HCT116 (cell line): ENCODE measurements at regions not wholly inside any gene's neighbourhood (a gene's known extent, or its start where the extent isn't known, plus 50 kb on each side); places are given as distances from the start of the nearest gene placed in this dataset.

ENCODE experiments used
- ATAC-seq: fragments of 200-7000 bp; cut with Tn5 transposase; 2 replicates; pipeline ENCODE4 v1.9.1; 2020; ENCODE audit warnings: mild to moderate bottlenecking, moderate library complexity
- BruUV-seq: library from RNA; stranded (reverse); fragments of 400-500 nt; replicated peaks from 2 replicates; lab custom pipeline; 2021; lab: Mats Ljungman, UMichigan
- CTCF ChIA-PET: fragments of 300-600 bp; sonication (Branson Sonifier 250); formaldehyde crosslinking; loops from one replicate; lab custom pipeline; 2021; ENCODE audit warnings: antibody characterized with exemption; lab: Charles Lee
- POLR2A ChIA-PET: fragments of 300-600, 350-600 bp; sonication (Branson Sonifier 250); formaldehyde crosslinking; loops from one replicate; lab custom pipeline; 2021; ENCODE audit warnings: antibody characterized with exemption; lab: Charles Lee
- RAD21 ChIA-PET, 2 experiments: fragments of 300-600 bp; sonication (Branson Sonifier 250); formaldehyde crosslinking; loops; one replicate each; lab custom pipeline; 2023; ENCODE audit warnings: low total read pairs in 2 of 2; ENCODE audit not compliant: uncharacterized antibody in 2 of 2, unreplicated experiment in 2 of 2, low non-redundant PET in 1 of 2; lab: Charles Lee
- DNase-seq: peaks from one replicate; pipeline ENCODE4 v3.0.0-alpha.2; 2010; ENCODE audit warnings: low read depth, low spot score
- H2AFZ ChIP-seq: fragments of 200-600 bp; shearing (Covaris generic), sonication (generic); 2 replicates; pipeline ENCODE4 v1.6.1; 2017; ENCODE audit warnings: low read depth, mixed run types, mixed read lengths, antibody characterized with exemption, low read length; ENCODE audit not compliant: poor library complexity, severe bottlenecking
- H3K27ac ChIP-seq: 2 replicates; pipeline ENCODE4 v1.5.1; 2012; ENCODE audit warnings: low read depth, low read length
- H3K27me3 ChIP-seq: fragments of 200-600 bp; sonication (generic); 2 replicates; pipeline ENCODE4 v1.6.1; 2016; ENCODE audit warnings: mixed run types, low read length, mixed read lengths; ENCODE audit not compliant: insufficient read depth
- H3K36me3 ChIP-seq, 2 experiments: fragments of 200-500 bp in 1 of 2; fragments of 200-600 bp in 1 of 2; sonication (Bioruptor generic) in 1 of 2; sonication (generic) in 1 of 2; 2 replicates each; pipeline versions ENCODE4 v1.5.1 to v1.6.1; 2014 to 2016; ENCODE audit warnings: low read length in 2 of 2, inconsistent platforms in 1 of 2, mixed read lengths in 1 of 2, mixed run types in 1 of 2; ENCODE audit not compliant: insufficient read depth in 2 of 2, control insufficient read depth in 1 of 2
- H3K4me1 ChIP-seq, 2 experiments: fragments of 200-600 bp in 1 of 2; sonication (generic) in 1 of 2; 2 replicates each; pipeline versions ENCODE4 v1.5.1 to v1.6.1; 2012 to 2017; ENCODE audit warnings: low read length in 2 of 2, inconsistent platforms in 1 of 2, mild to moderate bottlenecking in 1 of 2, mixed read lengths in 1 of 2, mixed run types in 1 of 2, moderate library complexity in 1 of 2; ENCODE audit not compliant: insufficient read depth in 2 of 2, control insufficient read depth in 1 of 2
- H3K4me2 ChIP-seq: fragments of 200-600 bp; sonication (generic); 2 replicates; pipeline ENCODE4 v1.6.1; 2017; ENCODE audit warnings: mixed run types, low read length, mixed read lengths
- H3K4me3 ChIP-seq, 2 experiments: fragments of 200-600 bp in 1 of 2; sonication (generic) in 1 of 2; replicated peaks in 1 of 2; 2 replicates each; pipeline ENCODE4 v1.5.1; 2011 to 2016; ENCODE audit warnings: low read length in 2 of 2, control low read depth in 1 of 2, low read depth in 1 of 2, mild to moderate bottlenecking in 1 of 2, mixed read lengths in 1 of 2, mixed run types in 1 of 2
- H3K79me2 ChIP-seq: fragments of 200-600 bp; sonication (generic); 2 replicates; pipeline ENCODE4 v1.6.1; 2017; ENCODE audit warnings: mild to moderate bottlenecking, mixed run types, low read length, moderate library complexity, mixed read lengths; ENCODE audit not compliant: insufficient read depth
- H3K9ac ChIP-seq: fragments of 200-600 bp; sonication (generic); 2 replicates; pipeline ENCODE4 v1.6.1; 2016; ENCODE audit warnings: low read length, mixed read lengths
- H3K9me2 ChIP-seq: fragments of 200-600 bp; sonication (generic), shearing (Covaris generic); 2 replicates; pipeline ENCODE4 v1.6.1; 2017; ENCODE audit warnings: mixed run types, mild to moderate bottlenecking, moderate library complexity; ENCODE audit not compliant: insufficient read depth
- H3K9me3 ChIP-seq, 2 experiments: fragments of 200-500 bp in 1 of 2; fragments of 200-600 bp in 1 of 2; sonication (Bioruptor generic) in 1 of 2; sonication (generic) in 1 of 2; 2 replicates each; pipeline ENCODE4 v1.6.1; 2014 to 2017; ENCODE audit warnings: low read length in 2 of 2, mixed read lengths in 2 of 2, inconsistent platforms in 1 of 2, low read depth in 1 of 2, mild to moderate bottlenecking in 1 of 2, mixed run types in 1 of 2, moderate library complexity in 1 of 2; ENCODE audit not compliant: control insufficient read depth in 1 of 2, insufficient read depth in 1 of 2
- H4K20me1 ChIP-seq: fragments of 200-600 bp; sonication (generic), shearing (Covaris generic); 2 replicates; pipeline ENCODE4 v1.6.1; 2017; ENCODE audit warnings: mixed run types, mild to moderate bottlenecking, moderate library complexity; ENCODE audit not compliant: insufficient read depth
- CBX3 ChIP-seq: IDR thresholded peaks from 2 replicates; pipeline ENCODE4 v1.6.1; 2012; ENCODE audit warnings: low read depth
- CEBPB ChIP-seq: IDR thresholded peaks from 2 replicates; pipeline ENCODE4 v1.6.1; 2012; ENCODE audit warnings: low read depth
- EGR1 ChIP-seq: IDR thresholded peaks from 2 replicates; pipeline ENCODE4 v1.6.1; 2012; ENCODE audit warnings: low read depth
- ELF1 ChIP-seq: IDR thresholded peaks from 2 replicates; pipeline ENCODE4 v1.6.1; 2012; ENCODE audit warnings: low read depth, borderline replicate concordance
- EZH2 ChIP-seq: fragments of 200-600 bp; sonication (generic); IDR thresholded peaks from 2 replicates; pipeline ENCODE4 v1.6.1; 2017; ENCODE audit warnings: antibody characterized with exemption, mixed run types
- EZH2phosphoT487 ChIP-seq: fragments of 200-600 bp; IDR thresholded peaks from 2 replicates; pipeline ENCODE4 v1.6.1; 2018; ENCODE audit warnings: antibody characterized with exemption, borderline replicate concordance
- FOSL1 ChIP-seq: IDR thresholded peaks from 2 replicates; pipeline ENCODE4 v1.6.1; 2012; ENCODE audit warnings: low read depth
- JUND ChIP-seq: IDR thresholded peaks from 2 replicates; pipeline ENCODE4 v1.6.1; 2012
- MAX ChIP-seq: IDR thresholded peaks from 2 replicates; pipeline ENCODE4 v1.6.1; 2012
- POLR2A ChIP-seq: IDR thresholded peaks from 2 replicates; pipeline ENCODE4 v1.7.0; 2011; ENCODE audit warnings: borderline replicate concordance; ENCODE audit not compliant: insufficient read depth, insufficient read length; ENCODE audit errors: extremely low read depth
- REST ChIP-seq: IDR thresholded peaks from 2 replicates; pipeline ENCODE4 v1.6.1; 2012; ENCODE audit warnings: low read depth
- SIN3A ChIP-seq: IDR thresholded peaks from 2 replicates; pipeline ENCODE4 v1.6.1; 2012; ENCODE audit warnings: low read depth
- SP1 ChIP-seq: IDR thresholded peaks from 2 replicates; pipeline ENCODE4 v1.6.1; 2012; ENCODE audit warnings: low read depth
- SRF ChIP-seq: IDR thresholded peaks from 2 replicates; pipeline ENCODE4 v1.6.1; 2012; ENCODE audit warnings: low read depth
- TCF7L2 ChIP-seq: IDR thresholded peaks from 2 replicates; pipeline ENCODE4 v1.7.0; 2011; ENCODE audit warnings: borderline replicate concordance, inconsistent platforms; ENCODE audit not compliant: insufficient read depth, insufficient read length; ENCODE audit errors: extremely low read depth
- YY1 ChIP-seq: IDR thresholded peaks from 2 replicates; pipeline ENCODE4 v1.6.1; 2011; ENCODE audit warnings: low read length, low read depth, moderate library complexity, mild to moderate bottlenecking; ENCODE audit not compliant: insufficient replicate concordance; ENCODE audit errors: extremely low read depth
- ZBTB33 ChIP-seq: IDR thresholded peaks from 2 replicates; pipeline ENCODE4 v1.6.1; 2011; ENCODE audit warnings: mild to moderate bottlenecking, low read length, moderate library complexity; ENCODE audit not compliant: insufficient replicate concordance; ENCODE audit errors: extremely low read depth
- ZFX ChIP-seq: fragments of 450-650 bp; IDR thresholded peaks from 2 replicates; pipeline ENCODE4 v1.6.1; 2017
- ZNF274 ChIP-seq: fragments of 200-500 bp; sonication (Bioruptor generic); IDR thresholded peaks from 2 replicates; pipeline ENCODE4 v1.6.1; 2014; ENCODE audit warnings: mild to moderate bottlenecking, low read depth, low read length, inconsistent platforms
- intact Hi-C: fragments of 100-400 bp; cut with micrococcal nuclease; formaldehyde crosslinking; loops from 2 replicates; pipeline ENCODE4 v1.10.0; 2022

- no TSS peak for BruUV-seq
- Histone ChIP-seq H3K9me2 (no peaks in the 10 kb centered on the region; the same call in 1 of the 2 replicates), H3K27me3 (no peaks in the 10 kb centered on the region), H3K9ac (no peak overlapping the region), H3K4me1 (no peaks in the 10 kb centered on the region), H3K4me2 (no peak overlapping the region)
- CTCF ChIA-PET = no interaction called here
- RAD21 ChIA-PET = no interaction called here
- TF ChIP-seq REST = no peak
- TF ChIP-seq ZNF274 = no peak
- no peak for TF ChIP-seq TCF7L2
- TF ChIP-seq SRF = no peak
- TF ChIP-seq EGR1 = no peak
- TF ChIP-seq ELF1 = no peak
- TF ChIP-seq JUND = no peak
- TF ChIP-seq ZBTB33 = no peak
- no peak for TF ChIP-seq YY1
- no peak for TF ChIP-seq POLR2A
- TF ChIP-seq SP1 = no peak
- no peak for TF ChIP-seq EZH2
- no peak for TF ChIP-seq ZFX
- no peak for TF ChIP-seq FOSL1
- TF ChIP-seq MAX = no peak
- no peak for TF ChIP-seq EZH2phosphoT487
- TF ChIP-seq CEBPB = no peak
- no peak for TF ChIP-seq CBX3
- no peak for TF ChIP-seq SIN3A
- TF ChIP-seq, all 23 proteins: peak for 0
- H3K36me3 ChIP-seq = no peaks in the 10 kb centered on the region
- no peaks in the 10 kb centered on the region for H4K20me1 ChIP-seq
- ATAC-seq (no peak), DNase-seq (no peak)
- POLR2A ChIA-PET = no interaction called here
- intact Hi-C loops = no loop called here
- no peak overlapping the region for H3K4me3 ChIP-seq
- H3K9me3 ChIP-seq = no peaks in the 10 kb centered on the region
- no peak overlapping the region for H2AFZ ChIP-seq
- H3K79me2 ChIP-seq = no peaks in the 10 kb centered on the region
- H3K27ac ChIP-seq = no peak overlapping the region
Observed at GRCh38 chr6:151704383-151704782, 103.1 kb upstream of the ESR1 start.
